ENCODE measurements at regions not wholly inside any gene's neighbourhood (a gene's known extent, or its start where the extent isn't known, plus 50 kb on each side); places are given as distances from the start of the nearest gene placed in this dataset.
"Not testable (repeated sequence)": the region's sequence is repeated elsewhere in the genome, so short reads cannot be mapped to it uniquely, and the experiment has no call there.

DNA sequence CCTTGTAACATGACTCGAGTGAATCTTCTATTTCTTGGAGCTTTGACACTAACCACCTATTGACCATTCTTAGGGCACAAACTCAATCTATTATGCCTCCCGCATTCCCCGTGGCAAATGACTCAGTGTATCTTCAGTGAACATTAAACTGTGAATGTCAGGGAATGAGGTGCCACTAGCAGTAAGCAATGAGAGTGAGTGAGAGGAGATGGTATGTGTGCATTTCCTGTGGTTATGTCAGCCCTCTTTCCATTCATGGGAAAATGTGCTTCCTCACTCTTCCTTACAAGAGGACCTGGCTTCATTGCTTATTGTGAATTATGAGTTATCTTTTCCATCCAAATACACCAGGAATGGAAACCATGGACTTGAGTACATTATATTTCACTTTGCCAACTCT is 229.2 kb downstream of the EMP1 start:
- no peak overlapping the region for H3K27ac ChIP-seq

DNA sequence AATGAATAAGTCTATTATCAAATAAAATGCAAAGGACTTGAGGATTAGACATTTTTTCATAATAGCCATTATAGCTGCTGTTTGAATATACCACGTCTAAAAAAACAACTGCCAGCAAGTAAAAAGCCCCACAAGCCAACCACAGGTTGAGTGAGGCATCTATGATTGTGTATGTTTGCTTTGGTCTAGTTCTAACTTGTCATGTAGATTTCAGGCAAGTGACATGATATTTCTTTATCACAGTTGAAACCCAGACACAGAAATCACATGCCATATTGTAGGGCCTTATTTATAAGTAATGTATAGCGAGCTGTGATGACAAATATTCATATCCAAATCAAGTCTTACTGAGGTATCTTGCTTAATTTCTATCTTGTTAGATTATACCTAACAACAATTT is 225.8 kb downstream of the EMP1 start:
- H4K20me1 ChIP-seq, result no peaks in the 10 kb centered on the region
- no peaks in the 10 kb centered on the region for H3K4me1 ChIP-seq
- no peak overlapping the region for H3K27ac ChIP-seq
- H3K9ac ChIP-seq, result no peak overlapping the region
- no peaks in the 10 kb centered on the region for H3K36me3 ChIP-seq
- no peak overlapping the region for H3K4me3 ChIP-seq
- H3K27me3 ChIP-seq, result no peaks in the 10 kb centered on the region
- H3K9me3 ChIP-seq (replicated peaks in 1 of 11), result peaks cover 0 to 2% (median under 1%) of the 10 kb centered on the region in 11 experiments; a peak in 12 of 22 replicates
- no peak for TF ChIP-seq Cebpa-rat (IDR thresholded peaks at IDR 0.05)
- no peak overlapping the region for H3K4me2 ChIP-seq

More for the DNA sequence above, 229.2 kb downstream of the EMP1 start:
- no peaks in the 10 kb centered on the region for H3K27me3 ChIP-seq
- H4K20me1 ChIP-seq, result no peaks in the 10 kb centered on the region
- no peaks in the 10 kb centered on the region for H3K36me3 ChIP-seq
- no peak overlapping the region for H3K9ac ChIP-seq
- H3K9me3 ChIP-seq (replicated peaks in 1 of 11), result peaks cover 13 to 22% (median 19%) of the 10 kb centered on the region in 11 experiments
- no peak overlapping the region for H3K4me3 ChIP-seq
- no peak overlapping the region for H3K4me2 ChIP-seq
- H3K4me1 ChIP-seq, result no peaks in the 10 kb centered on the region
- no peak for TF ChIP-seq Cebpa-rat (IDR thresholded peaks at IDR 0.05)

- Histone ChIP-seq H3K4me2 (no peak overlapping the region), H3K36me3 (no peaks in the 10 kb centered on the region), H3K9ac (no peak overlapping the region), H4K20me1 (no peaks in the 10 kb centered on the region), H3K9me3 (replicated peaks in 1 of 11) (no peaks in the 10 kb centered on the region), H3K4me3 (no peak overlapping the region), H3K27me3 (no peaks in the 10 kb centered on the region), H3K27ac (no peak overlapping the region), H3K4me1 (no peaks in the 10 kb centered on the region)
- no peak for TF ChIP-seq Cebpa-rat (IDR thresholded peaks at IDR 0.05)
Observed at GRCh38 chr12:13417516-13417915, 221.0 kb downstream of the EMP1 start.

DNA sequence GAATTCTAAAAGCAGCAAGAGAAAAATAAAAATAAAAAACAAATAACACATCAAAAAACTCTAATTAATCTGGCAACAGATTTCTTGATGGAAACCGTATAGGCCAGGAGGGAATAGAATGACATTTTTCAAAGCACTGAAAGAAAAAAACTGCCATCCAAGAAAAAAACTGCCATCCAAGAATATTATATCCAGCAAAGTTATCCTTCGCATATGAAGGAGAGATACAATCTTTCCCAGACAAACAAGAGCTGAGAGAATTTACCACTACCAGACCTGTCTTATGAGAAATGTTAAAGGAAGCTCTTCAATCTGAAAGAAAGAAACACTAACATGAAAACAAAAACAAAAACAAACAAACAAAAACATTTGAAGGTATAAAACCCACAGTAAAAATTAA is 214.8 kb downstream of the EMP1 start:
- no peak for TF ChIP-seq Cebpa-rat (IDR thresholded peaks at IDR 0.05)
- H3K27me3 ChIP-seq, result no peaks in the 10 kb centered on the region
- no peak overlapping the region for H3K4me3 ChIP-seq
- no peaks in the 10 kb centered on the region for H4K20me1 ChIP-seq
- no peak overlapping the region for H3K4me2 ChIP-seq
- H3K27ac ChIP-seq, result no peak overlapping the region
- peaks cover 11 to 24% (median 17%) of the 10 kb centered on the region in 11 experiments; a peak in 21 of 22 replicates for H3K9me3 ChIP-seq (replicated peaks in 1 of 11)
- no peaks in the 10 kb centered on the region for H3K4me1 ChIP-seq
- H3K36me3 ChIP-seq, result no peaks in the 10 kb centered on the region
- H3K9ac ChIP-seq, result no peak overlapping the region

GRCh38 chr12:13405961-13406703 is 209.6 kb downstream of the EMP1 start:
- H3K36me3 ChIP-seq, result no peaks in the 10 kb centered on the region
- H4K20me1 ChIP-seq, result no peaks in the 10 kb centered on the region
- no peak overlapping the region for H3K4me2 ChIP-seq
- no peak for TF ChIP-seq Cebpa-rat (IDR thresholded peaks at IDR 0.05)
- no peak overlapping the region for H3K9ac ChIP-seq
- no peak overlapping the region for H3K27ac ChIP-seq
- H3K4me1 ChIP-seq, result no peaks in the 10 kb centered on the region
- peaks cover 8 to 18% (median 12%) of the 10 kb centered on the region in 11 experiments; a peak in 21 of 22 replicates for H3K9me3 ChIP-seq (replicated peaks in 1 of 11)
- no peak overlapping the region for H3K4me3 ChIP-seq
- H3K27me3 ChIP-seq, result no peaks in the 10 kb centered on the region

- TF ChIP-seq Cebpa-rat (IDR thresholded peaks at IDR 0.05), result no peak
- Histone ChIP-seq H3K4me1 (no peaks in the 10 kb centered on the region), H3K9ac (no peak overlapping the region), H3K4me2 (no peak overlapping the region), H4K20me1 (no peaks in the 10 kb centered on the region), H3K36me3 (no peaks in the 10 kb centered on the region), H3K9me3 (replicated peaks in 1 of 11) (peaks cover 0 to 5% (median 1%) of the 10 kb centered on the region in 11 experiments; a peak in 9 of 22 replicates), H3K4me3 (no peak overlapping the region), H3K27me3 (no peaks in the 10 kb centered on the region), H3K27ac (no peak overlapping the region)
Observed at GRCh38 chr12:13404631-13405473, 208.3 kb downstream of the EMP1 start.

- H3K4me1 ChIP-seq, result no peaks in the 10 kb centered on the region
- H3K4me3 ChIP-seq, result no peak overlapping the region
- no peaks in the 10 kb centered on the region for H3K36me3 ChIP-seq
Observed at GRCh38 chr12:13404111-13404628, 207.6 kb downstream of the EMP1 start.

DNA sequence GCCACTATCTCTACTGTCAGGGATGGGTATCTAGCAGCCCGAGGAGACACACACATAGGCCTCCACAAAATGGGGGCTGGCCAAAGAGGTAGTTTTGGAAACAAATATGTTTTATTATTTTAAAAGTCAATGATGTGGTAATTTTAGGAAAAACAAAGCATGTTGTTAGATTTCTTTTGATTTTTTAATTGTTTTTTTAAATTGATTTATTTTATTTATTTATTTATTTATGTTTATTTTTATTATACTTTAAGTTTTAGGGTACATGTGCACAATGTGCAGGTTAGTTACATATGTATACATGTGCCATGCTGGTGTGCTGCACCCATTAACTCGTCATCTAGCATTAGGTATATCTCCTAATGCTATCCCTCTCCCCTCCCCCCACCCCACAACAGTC is 194.8 kb downstream of the EMP1 start:
- H3K4me1 ChIP-seq; H3K9ac ChIP-seq; H4K20me1 ChIP-seq; H3K27me3 ChIP-seq; H3K4me2 ChIP-seq; H3K36me3 ChIP-seq; H3K27ac ChIP-seq; H3K9me3 ChIP-seq (replicated peaks in 1 of 11); H3K4me3 ChIP-seq: not testable (repeated sequence)

More at GRCh38 chr12:13404111-13404628, 207.6 kb downstream of the EMP1 start:
- Histone ChIP-seq H3K4me2 (no peak overlapping the region), H3K27me3 (no peaks in the 10 kb centered on the region), H3K27ac (no peak overlapping the region), H3K9ac (no peak overlapping the region), H3K9me3 (replicated peaks in 1 of 11) (peaks cover 0 to 4% (median 0%) of the 10 kb centered on the region in 11 experiments; a peak in 1 of 22 replicates), H4K20me1 (no peaks in the 10 kb centered on the region)
- no peak for TF ChIP-seq Cebpa-rat (IDR thresholded peaks at IDR 0.05)

DNA sequence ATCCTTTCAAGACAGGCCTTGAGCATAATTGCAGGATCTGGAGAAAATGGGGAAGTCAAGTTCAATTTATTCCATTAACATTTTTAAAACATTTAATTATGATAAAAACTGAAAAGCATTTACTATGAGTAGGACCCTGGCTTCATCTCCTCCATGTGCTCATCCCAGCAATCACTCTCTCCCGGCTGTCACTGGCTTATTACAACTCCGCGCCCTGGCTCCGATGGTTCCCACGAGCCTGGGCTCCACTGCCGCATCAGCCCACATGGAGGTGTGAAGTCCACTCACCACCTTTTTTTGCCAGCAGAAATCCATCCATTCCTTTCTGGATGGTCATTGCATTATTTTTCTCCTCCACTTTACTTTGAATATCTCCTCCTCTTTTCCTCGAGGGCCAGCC is 194.4 kb downstream of the EMP1 start:
- no peak for TF ChIP-seq Cebpa-rat (IDR thresholded peaks at IDR 0.05)
- H3K9ac ChIP-seq, result no peak overlapping the region
- H3K9me3 ChIP-seq (replicated peaks in 1 of 11), result no peaks in the 10 kb centered on the region
- no peak overlapping the region for H3K27ac ChIP-seq
- H3K4me3 ChIP-seq, result no peak overlapping the region
- H3K36me3 ChIP-seq, result no peaks in the 10 kb centered on the region
- H3K4me1 ChIP-seq, result peaks cover 0 to 12% (median 8%) of the 10 kb centered on the region in 10 experiments; a peak in 10 of 20 replicates
- H3K27me3 ChIP-seq, result no peaks in the 10 kb centered on the region
- no peaks in the 10 kb centered on the region for H4K20me1 ChIP-seq
- no peak overlapping the region for H3K4me2 ChIP-seq

All from BLaER1 treated with 17β-estradiol and CSF1 and Interleukin-3, amounts not matched to agents 10 nM and 100 nM (cell line).